Stimulated activated CD8-positive, alpha-beta memory T cell treated with anti-CD3 and anti-CD28 coated beads, Interleukin-15, amount 100 ng/mL, for 4 hours (primary cell): ENCODE measurements at regions not wholly inside any gene's neighbourhood (a gene's known extent, or its start where the extent isn't known, plus 50 kb on each side); places are given as distances from the start of the nearest gene placed in this dataset.

Source experiments
- DNase-seq, 2 donors: peaks; one replicate each; pipeline ENCODE4 v3.0.0-alpha.2; 2020; ENCODE audit warnings: low read depth in 2 of 2

GRCh38 chr12:58981961-58982360 is 61.7 kb upstream of the LRIG3 start:
- no peak for DNase-seq

- DNase-seq = no peak
These were observed 60.5 kb upstream of the LRIG3 start for GRCh38 chr12:58980768-58981167.

GRCh38 chr12:58978717-58979116 is 58.4 kb upstream of the LRIG3 start:
- no peak for DNase-seq

- DNase-seq = no peak
These were observed 57.2 kb upstream of the LRIG3 start for GRCh38 chr12:58977476-58977875.

GRCh38 chr12:58976146-58976545 is 55.8 kb upstream of the LRIG3 start:
- DNase-seq = no peak
